Calu3 (cell line): ENCODE measurements at regions not wholly inside any gene's neighbourhood (a gene's known extent, or its start where the extent isn't known, plus 50 kb on each side); places are given as distances from the start of the nearest gene placed in this dataset.

ENCODE experiments used
- BruUV-seq: library from RNA; stranded (reverse); fragments of 400-500 nt; replicated peaks from 2 replicates; lab custom pipeline; 2021; lab: Mats Ljungman, UMichigan
- CTCF ChIA-PET: fragments of 300-600 bp; sonication (Branson Sonifier 250); formaldehyde crosslinking; loops from one replicate; lab custom pipeline; 2022; ENCODE audit warnings: antibody characterized with exemption; lab: Charles Lee
- DNase-seq: peaks from one replicate; pipeline ENCODE4 v3.0.0; 2022
- H3K27ac Mint-ChIP-seq: one replicate; pipeline ENCODE4 v1.8.0; 2022; ENCODE audit warnings: mixed read lengths; ENCODE audit not compliant: unreplicated experiment
- H3K27me3 Mint-ChIP-seq: one replicate; pipeline ENCODE4 v1.8.0; 2022; ENCODE audit warnings: mixed read lengths; ENCODE audit not compliant: unreplicated experiment
- H3K36me3 Mint-ChIP-seq: one replicate; pipeline ENCODE4 v1.8.0; 2022; ENCODE audit warnings: mild to moderate bottlenecking, moderate library complexity, mixed read lengths; ENCODE audit not compliant: insufficient read depth, unreplicated experiment
- H3K4me1 Mint-ChIP-seq: one replicate; pipeline ENCODE4 v1.8.0; 2022; ENCODE audit warnings: mild to moderate bottlenecking, low read depth, mixed read lengths; ENCODE audit not compliant: unreplicated experiment
- H3K4me3 Mint-ChIP-seq: one replicate; pipeline ENCODE4 v1.8.0; 2022; ENCODE audit warnings: mild to moderate bottlenecking, low read depth, moderate library complexity, mixed read lengths; ENCODE audit not compliant: unreplicated experiment
- H3K9me3 Mint-ChIP-seq: one replicate; pipeline ENCODE4 v1.8.0; 2022; ENCODE audit warnings: low read depth, mixed read lengths; ENCODE audit not compliant: unreplicated experiment
- intact Hi-C: fragments of 100-400 bp; cut with micrococcal nuclease; formaldehyde crosslinking; loops from one replicate; pipeline ENCODE4 v1.10.0; 2022; ENCODE audit not compliant: unreplicated experiment
- TF ChIP-seq, protein P1 (sequence below): fragments of 200-600 bp; IDR thresholded peaks from one replicate; pipeline ENCODE4 v1.8.0; 2022; ENCODE audit warnings: antibody characterized with exemption; ENCODE audit not compliant: unreplicated experiment

DNA sequence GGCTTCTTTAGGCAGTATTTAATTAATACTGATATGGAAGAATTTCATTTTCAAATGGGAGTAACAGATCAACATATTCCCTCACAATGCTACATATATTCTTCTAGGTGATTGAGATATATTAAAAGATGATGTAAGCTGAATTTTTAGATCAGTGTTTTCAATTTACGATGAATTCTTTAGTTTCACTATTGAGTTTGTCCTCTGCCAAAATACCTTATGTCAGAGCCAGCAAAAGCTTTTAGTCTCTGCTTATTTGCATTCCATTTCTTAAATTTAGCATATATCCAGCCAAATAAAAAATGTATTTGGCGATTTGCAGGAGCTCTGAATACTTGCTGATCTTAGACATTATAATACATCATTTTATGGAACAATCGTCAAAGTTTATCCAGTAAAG lies 144.3 kb downstream of the MOSPD2 start:
- H3K4me1 Mint-ChIP-seq, result no peaks in the 10 kb centered on the region
- H3K9me3 Mint-ChIP-seq, result no peaks in the 10 kb centered on the region
- no peaks in the 10 kb centered on the region for H3K36me3 Mint-ChIP-seq
- H3K27me3 Mint-ChIP-seq, result no peaks in the 10 kb centered on the region
- CTCF ChIA-PET, result no interaction called here
- no peak for DNase-seq
- BruUV-seq, result no TSS peak
- H3K27ac Mint-ChIP-seq, result no peak overlapping the region
- TF ChIP-seq, protein P1, sequence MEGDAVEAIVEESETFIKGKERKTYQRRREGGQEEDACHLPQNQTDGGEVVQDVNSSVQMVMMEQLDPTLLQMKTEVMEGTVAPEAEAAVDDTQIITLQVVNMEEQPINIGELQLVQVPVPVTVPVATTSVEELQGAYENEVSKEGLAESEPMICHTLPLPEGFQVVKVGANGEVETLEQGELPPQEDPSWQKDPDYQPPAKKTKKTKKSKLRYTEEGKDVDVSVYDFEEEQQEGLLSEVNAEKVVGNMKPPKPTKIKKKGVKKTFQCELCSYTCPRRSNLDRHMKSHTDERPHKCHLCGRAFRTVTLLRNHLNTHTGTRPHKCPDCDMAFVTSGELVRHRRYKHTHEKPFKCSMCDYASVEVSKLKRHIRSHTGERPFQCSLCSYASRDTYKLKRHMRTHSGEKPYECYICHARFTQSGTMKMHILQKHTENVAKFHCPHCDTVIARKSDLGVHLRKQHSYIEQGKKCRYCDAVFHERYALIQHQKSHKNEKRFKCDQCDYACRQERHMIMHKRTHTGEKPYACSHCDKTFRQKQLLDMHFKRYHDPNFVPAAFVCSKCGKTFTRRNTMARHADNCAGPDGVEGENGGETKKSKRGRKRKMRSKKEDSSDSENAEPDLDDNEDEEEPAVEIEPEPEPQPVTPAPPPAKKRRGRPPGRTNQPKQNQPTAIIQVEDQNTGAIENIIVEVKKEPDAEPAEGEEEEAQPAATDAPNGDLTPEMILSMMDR, result no peak
- intact Hi-C loops, result no loop called here
- no peak overlapping the region for H3K4me3 Mint-ChIP-seq

DNA sequence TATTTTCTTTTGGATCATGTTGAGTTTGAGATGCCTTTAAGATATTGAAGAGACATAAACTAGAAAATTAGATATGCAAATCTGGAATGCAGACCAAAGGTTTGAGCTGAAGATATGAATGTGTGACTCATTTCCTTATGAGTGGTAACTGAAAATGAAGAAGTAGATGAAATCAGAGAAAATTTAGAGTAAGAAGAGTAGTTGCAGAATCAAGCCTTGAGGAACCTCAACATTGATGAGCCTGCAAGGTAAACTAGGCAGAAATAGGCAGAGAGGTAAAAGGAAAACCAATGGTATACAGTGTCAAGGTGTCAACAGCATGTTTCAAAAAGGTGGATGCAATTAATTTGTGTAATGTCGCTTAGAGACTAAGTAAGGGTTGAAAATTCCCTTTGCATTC lies 142.8 kb downstream of the MOSPD2 start:
- Mint-ChIP-seq H3K36me3 (no peaks in the 10 kb centered on the region), H3K4me3 (no peak overlapping the region), H3K4me1 (no peaks in the 10 kb centered on the region), H3K27me3 (no peaks in the 10 kb centered on the region), H3K9me3 (no peaks in the 10 kb centered on the region), H3K27ac (no peak overlapping the region)
- BruUV-seq, result no TSS peak
- DNase-seq, result no peak
- intact Hi-C loops, result no loop called here
- CTCF ChIA-PET, result no interaction called here
- TF ChIP-seq, protein P1, result no peak

DNA sequence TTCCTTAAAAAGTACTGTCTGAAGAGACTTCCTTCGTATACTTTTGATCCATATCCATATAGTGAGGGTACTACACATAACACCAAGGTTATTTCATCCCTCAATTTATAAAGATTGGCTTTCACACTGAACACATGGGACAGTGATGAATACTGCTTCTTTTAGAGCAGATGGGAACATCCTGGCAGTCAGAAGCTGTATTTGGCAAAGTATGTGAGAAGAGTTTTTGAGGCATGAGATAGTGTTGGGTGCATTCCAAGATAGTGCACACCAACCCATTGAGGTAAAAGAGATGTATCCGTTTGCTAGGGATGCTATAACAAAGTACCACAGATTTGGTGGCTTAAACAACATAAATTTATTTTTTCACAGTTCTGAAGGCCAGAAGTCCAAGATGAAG lies 141.1 kb downstream of the MOSPD2 start:
- no peaks in the 10 kb centered on the region for H3K4me1 Mint-ChIP-seq
- no peak overlapping the region for H3K4me3 Mint-ChIP-seq
- H3K9me3 Mint-ChIP-seq, result no peaks in the 10 kb centered on the region
- BruUV-seq, result no TSS peak
- TF ChIP-seq, protein P1, result no peak
- no peaks in the 10 kb centered on the region for H3K27me3 Mint-ChIP-seq
- H3K36me3 Mint-ChIP-seq, result no peaks in the 10 kb centered on the region
- CTCF ChIA-PET, result no interaction called here
- H3K27ac Mint-ChIP-seq, result no peak overlapping the region
- intact Hi-C loops, result no loop called here
- no peak for DNase-seq

DNA sequence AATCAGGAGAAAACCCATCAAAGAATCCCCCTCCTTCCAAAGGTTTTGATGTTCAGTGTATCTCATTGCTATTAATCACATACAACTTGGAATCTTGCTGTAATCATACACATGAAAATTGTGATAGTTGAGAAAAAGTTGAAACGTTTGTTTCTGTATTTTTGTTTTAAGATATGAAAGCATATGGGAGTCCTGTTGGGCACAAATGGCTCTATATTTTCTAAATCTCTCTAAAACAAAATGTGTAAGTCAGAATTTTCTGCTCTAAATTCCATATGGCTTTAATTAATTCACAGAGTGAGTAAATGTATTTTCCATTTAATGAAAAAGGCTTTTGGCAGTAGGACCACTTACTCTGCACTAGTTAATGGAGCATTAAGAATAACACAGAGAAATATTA lies 140.2 kb downstream of the MOSPD2 start:
- no peak for DNase-seq
- H3K4me1 Mint-ChIP-seq, result no peaks in the 10 kb centered on the region
- TF ChIP-seq, protein P1, result no peak
- no TSS peak for BruUV-seq
- no peaks in the 10 kb centered on the region for H3K9me3 Mint-ChIP-seq
- H3K27ac Mint-ChIP-seq, result no peak overlapping the region
- intact Hi-C loops, result no loop called here
- no peak overlapping the region for H3K4me3 Mint-ChIP-seq
- H3K27me3 Mint-ChIP-seq, result no peaks in the 10 kb centered on the region
- CTCF ChIA-PET, result no interaction called here
- no peaks in the 10 kb centered on the region for H3K36me3 Mint-ChIP-seq
